ENCODE measurements at regions not wholly inside any gene's neighbourhood (a gene's known extent, or its start where the extent isn't known, plus 50 kb on each side); places are given as distances from the start of the nearest gene placed in this dataset.
"Not testable (repeated sequence)": the region's sequence is repeated elsewhere in the genome, so short reads cannot be mapped to it uniquely, and the experiment has no call there.

- DNase-seq (ENCODE audit: extremely low read depth in 1 of 2, low read depth in 1 of 2): no peak
Observed at GRCh38 chr7:4436936-4437335, 245.2 kb upstream of the FOXK1 start.

GRCh38 chr7:4437916-4438315, 244.2 kb upstream of the FOXK1 start:
- DNase-seq (ENCODE audit: extremely low read depth in 1 of 2, low read depth in 1 of 2): no peak

- DNase-seq (ENCODE audit: extremely low read depth in 1 of 2, low read depth in 1 of 2): no peak
Observed at GRCh38 chr7:4438723-4439245, 243.3 kb upstream of the FOXK1 start.

- DNase-seq (ENCODE audit: extremely low read depth in 1 of 2, low read depth in 1 of 2): no peak
Observed at GRCh38 chr7:4439444-4439843, 242.7 kb upstream of the FOXK1 start.

GRCh38 chr7:4444106-4444505, 238.0 kb upstream of the FOXK1 start:
- no peak for DNase-seq (ENCODE audit: extremely low read depth in 1 of 2, low read depth in 1 of 2)

- no peak for DNase-seq (ENCODE audit: extremely low read depth in 1 of 2, low read depth in 1 of 2)
Observed at GRCh38 chr7:4445777-4446176, 236.3 kb upstream of the FOXK1 start.

- DNase-seq (ENCODE audit: extremely low read depth in 1 of 2, low read depth in 1 of 2): no peak
Observed at GRCh38 chr7:4449263-4449662, 232.8 kb upstream of the FOXK1 start.

GRCh38 chr7:4450483-4450882, 231.6 kb upstream of the FOXK1 start:
- DNase-seq (ENCODE audit: extremely low read depth in 1 of 2, low read depth in 1 of 2): no peak

- no peak for DNase-seq (ENCODE audit: extremely low read depth in 1 of 2, low read depth in 1 of 2)
Observed at GRCh38 chr7:4460597-4460996, 221.5 kb upstream of the FOXK1 start.

GRCh38 chr7:4461531-4461930, 220.6 kb upstream of the FOXK1 start:
- DNase-seq (ENCODE audit: extremely low read depth in 1 of 2, low read depth in 1 of 2): no peak

- DNase-seq (ENCODE audit: extremely low read depth in 1 of 2, low read depth in 1 of 2): no peak
Observed at GRCh38 chr7:4468320-4469102, 213.6 kb upstream of the FOXK1 start.

- no peak for DNase-seq (ENCODE audit: extremely low read depth in 1 of 2, low read depth in 1 of 2)
Observed at GRCh38 chr7:4470246-4470645, 211.8 kb upstream of the FOXK1 start.

- no peak for DNase-seq (ENCODE audit: extremely low read depth in 1 of 2, low read depth in 1 of 2)
Observed at GRCh38 chr7:4472728-4473127, 209.4 kb upstream of the FOXK1 start.

GRCh38 chr7:4479367-4480039, 202.6 kb upstream of the FOXK1 start:
- DNase-seq (ENCODE audit: extremely low read depth in 1 of 2, low read depth in 1 of 2): no peak

- DNase-seq (ENCODE audit: extremely low read depth in 1 of 2, low read depth in 1 of 2): not testable (repeated sequence)
Observed at GRCh38 chr7:4480131-4480530, 202.0 kb upstream of the FOXK1 start.

GRCh38 chr7:4483851-4484250, 198.2 kb upstream of the FOXK1 start:
- no peak for DNase-seq (ENCODE audit: extremely low read depth in 1 of 2, low read depth in 1 of 2)

- no peak for DNase-seq (ENCODE audit: extremely low read depth in 1 of 2, low read depth in 1 of 2)
Observed at GRCh38 chr7:4484545-4484944, 197.6 kb upstream of the FOXK1 start.

GRCh38 chr7:4486907-4487306, 195.2 kb upstream of the FOXK1 start:
- DNase-seq (ENCODE audit: extremely low read depth in 1 of 2, low read depth in 1 of 2): no peak

- not testable (repeated sequence) for DNase-seq (ENCODE audit: extremely low read depth in 1 of 2, low read depth in 1 of 2)
Observed at GRCh38 chr7:4496911-4497310, 185.2 kb upstream of the FOXK1 start.

GRCh38 chr7:4500812-4501211, 181.3 kb upstream of the FOXK1 start:
- no peak for DNase-seq (ENCODE audit: extremely low read depth in 1 of 2, low read depth in 1 of 2)

- DNase-seq (ENCODE audit: extremely low read depth in 1 of 2, low read depth in 1 of 2): not testable (repeated sequence)
Observed at GRCh38 chr7:4507886-4508285, 174.2 kb upstream of the FOXK1 start.

GRCh38 chr7:4513450-4513849, 168.6 kb upstream of the FOXK1 start:
- no peak for DNase-seq (ENCODE audit: extremely low read depth in 1 of 2, low read depth in 1 of 2)

All from activated CD8-positive, alpha-beta memory T cell treated with anti-CD3 and anti-CD28 coated beads for 1 hour (primary cell).